Spleen (tissue), 11 donors: ENCODE measurements at regions not wholly inside any gene's neighbourhood (a gene's known extent, or its start where the extent isn't known, plus 50 kb on each side); places are given as distances from the start of the nearest gene placed in this dataset.
"Not testable (repeated sequence)": the region's sequence is repeated elsewhere in the genome, so short reads cannot be mapped to it uniquely, and the experiment has no call there.

Source experiments
- DNase-seq: peaks from one replicate; pipeline ENCODE4 v3.0.0-alpha.2; 2020
- H3K27ac ChIP-seq, 8 donors: fragments of 200-600 bp; sonication (generic) in 7 of 8; 1 replicate in 4 of 8; 2 replicates in 4 of 8; pipeline versions ENCODE4 v1.5.0 to v1.8.0; 2016 to 2021; ENCODE audit warnings: inconsistent platforms in 4 of 8, mild to moderate bottlenecking in 4 of 8, moderate library complexity in 1 of 8
- H3K27me3 ChIP-seq, 7 donors: fragments of 200-600 bp; sonication (generic) in 6 of 7; replicated peaks in 1 of 7; 1 replicate in 4 of 7; 2 replicates in 3 of 7; pipeline versions ENCODE4 v1.5.0 to v1.8.0; 2016 to 2021; ENCODE audit warnings: inconsistent platforms in 3 of 7, mild to moderate bottlenecking in 1 of 7
- H3K36me3 ChIP-seq, 6 donors: fragments of 200-600 bp; sonication (generic) in 5 of 6; 1 replicate in 4 of 6; 2 replicates in 2 of 6; pipeline versions ENCODE4 v1.5.0 to v1.8.0; 2016 to 2021; ENCODE audit warnings: inconsistent platforms in 2 of 6
- H3K4me1 ChIP-seq, 6 donors: fragments of 200-600 bp; sonication (generic) in 5 of 6; 1 replicate in 3 of 6; 2 replicates in 3 of 6; pipeline versions ENCODE4 v1.5.0 to v1.8.0; 2016 to 2021; ENCODE audit warnings: inconsistent platforms in 3 of 6
- H3K4me3 ChIP-seq, 8 donors: fragments of 200-600 bp; sonication (generic) in 7 of 8; 1 replicate in 4 of 8; 2 replicates in 4 of 8; pipeline versions ENCODE4 v1.5.0 to v1.8.0; 2016 to 2021; ENCODE audit warnings: inconsistent platforms in 4 of 8, mild to moderate bottlenecking in 4 of 8, moderate library complexity in 2 of 8
- H3K9me3 ChIP-seq, 8 donors: fragments of 200-600 bp; sonication (generic) in 7 of 8; 1 replicate in 4 of 8; 2 replicates in 4 of 8; pipeline versions ENCODE4 v1.5.0 to v1.8.0; 2016 to 2021; ENCODE audit warnings: inconsistent platforms in 4 of 8
- CTCF ChIP-seq, 11 experiments: fragments of 200-600 bp in 7 of 11; fragments of 450-650 bp in 4 of 11; sonication (generic) in 4 of 11; IDR thresholded peaks in 8 of 11; conservative IDR thresholded peaks in 3 of 11; 1 replicate in 7 of 11; 2 replicates in 4 of 11; pipeline versions ENCODE4 v1.4.0 to v1.8.0; 2016 to 2021; ENCODE audit warnings: antibody characterized with exemption in 11 of 11, inconsistent platforms in 4 of 11, mild to moderate bottlenecking in 1 of 11
- POLR2A ChIP-seq, 3 donors: fragments of 450-650 bp; IDR thresholded peaks; one replicate each; pipeline ENCODE4 v1.5.1; 2017; ENCODE audit warnings: antibody characterized with exemption in 3 of 3, mild to moderate bottlenecking in 1 of 3
- POLR2AphosphoS5 ChIP-seq, 3 donors: sonication (generic); formaldehyde crosslinking; IDR thresholded peaks; one replicate each; pipeline ENCODE4 v1.5.1; 2017; ENCODE audit warnings: antibody characterized with exemption in 3 of 3
- WGBS, 5 donors: extraction: QIAGEN DNeasy Blood & Tissue Kit in 3 of 5; methylation state at CpG; one replicate each; pipeline versions ENCODE4 v1.1.5 to v1.1.7; 2013 to 2018; 5-methylcytosine and 5-hydroxymethylcytosine counted together
- intact Hi-C: fragments of 100-400 bp; cut with DNase I; formaldehyde crosslinking; loops from one replicate; pipeline ENCODE4 v1.15.0; 2023; ENCODE audit warnings: low total_unique reads
- donor health status: healthy with polysubstance abuse.
- donor health status: DM: no; HTN: no; CAD: no; lungs with moderate emphysema.
- donor health status: DM: no; HTN: no; CAD: no.
- donor health status: Bipolar disorder and iron deficiency.
- donor health status: healthy.
- donor health status: DM: no; HTN: no; CAD: no.
- donor health status: DM: yes; HTN: yes; CAD: no.

- no peaks in the 10 kb centered on the region for H3K36me3 ChIP-seq
- DNase-seq, result no peak
- H3K27ac ChIP-seq, result no peak overlapping the region
- no peak overlapping the region for H3K4me3 ChIP-seq
- intact Hi-C loops, result no loop called here
- no peaks in the 10 kb centered on the region for H3K4me1 ChIP-seq
- TF ChIP-seq POLR2AphosphoS5 (IDR thresholded peaks at IDR 0.05) (no peak), CTCF (IDR thresholded peaks at IDR 0.05 in 8 of 11, conservative IDR thresholded peaks at IDR 0.05 in 3 of 11) (no peak), POLR2A (IDR thresholded peaks at IDR 0.05) (no peak)
- H3K27me3 ChIP-seq, result no peaks in the 10 kb centered on the region
- no peaks in the 10 kb centered on the region for H3K9me3 ChIP-seq
- 27 to 59% (median 50%) methylated on average over 1 of the region's 1 CpG for whole genome bisulfite sequencing, 5 donors
These were observed 118.3 kb upstream of the HEY2 start for GRCh38 chr6:125631165-125631564.

- H3K27ac ChIP-seq, H3K27me3 ChIP-seq, H3K36me3 ChIP-seq, DNase-seq, H3K4me1 ChIP-seq, H3K4me3 ChIP-seq, H3K9me3 ChIP-seq, intact Hi-C loops: not testable (repeated sequence)
- WGBS, 5 donors, result 83 to 98% (median 88%) methylated on average over 2 of the region's 2 CpGs
These were observed 113.4 kb upstream of the HEY2 start for GRCh38 chr6:125636011-125636410.

- no peaks in the 10 kb centered on the region for H3K4me1 ChIP-seq
- no peaks in the 10 kb centered on the region for H3K27me3 ChIP-seq
- no peaks in the 10 kb centered on the region for H3K36me3 ChIP-seq
- no peak overlapping the region for H3K4me3 ChIP-seq
- intact Hi-C loops, result no loop called here
- H3K9me3 ChIP-seq, result no peaks in the 10 kb centered on the region
- no peak for TF ChIP-seq POLR2AphosphoS5 (IDR thresholded peaks at IDR 0.05)
- no peak for TF ChIP-seq CTCF (IDR thresholded peaks at IDR 0.05 in 8 of 11, conservative IDR thresholded peaks at IDR 0.05 in 3 of 11)
- TF ChIP-seq POLR2A (IDR thresholded peaks at IDR 0.05), result no peak
- no peak overlapping the region for H3K27ac ChIP-seq
- WGBS, 5 donors, result 92 to 100% (median 100%) methylated on average over 1 of the region's 1 CpG
- DNase-seq, result no peak
These were observed 112.8 kb upstream of the HEY2 start for GRCh38 chr6:125636671-125637070.

- H3K36me3 ChIP-seq, result no peaks in the 10 kb centered on the region
- no peaks in the 10 kb centered on the region for H3K27me3 ChIP-seq
- no peak overlapping the region for H3K27ac ChIP-seq
- no peak for DNase-seq
- no peaks in the 10 kb centered on the region for H3K9me3 ChIP-seq
- no peaks in the 10 kb centered on the region for H3K4me1 ChIP-seq
- intact Hi-C loops, result no loop called here
- TF ChIP-seq POLR2A (IDR thresholded peaks at IDR 0.05) (no peak), CTCF (IDR thresholded peaks at IDR 0.05 in 8 of 11, conservative IDR thresholded peaks at IDR 0.05 in 3 of 11) (no peak), POLR2AphosphoS5 (IDR thresholded peaks at IDR 0.05) (no peak)
- no peak overlapping the region for H3K4me3 ChIP-seq
- WGBS, 5 donors, result 65 to 90% (median 83%) methylated on average over 2 of the region's 2 CpGs
These were observed 112.2 kb upstream of the HEY2 start for GRCh38 chr6:125637207-125637606.

GRCh38 chr6:125639466-125640020 lies 109.9 kb upstream of the HEY2 start:
- Histone ChIP-seq H3K27ac (no peak overlapping the region), H3K36me3 (no peaks in the 10 kb centered on the region), H3K4me1 (no peaks in the 10 kb centered on the region), H3K9me3 (no peaks in the 10 kb centered on the region), H3K4me3 (no peak overlapping the region), H3K27me3 (no peaks in the 10 kb centered on the region)
- no peak for DNase-seq
- TF ChIP-seq POLR2AphosphoS5 (IDR thresholded peaks at IDR 0.05), result no peak
- TF ChIP-seq POLR2A (IDR thresholded peaks at IDR 0.05), result no peak
- TF ChIP-seq CTCF (IDR thresholded peaks at IDR 0.05 in 8 of 11, conservative IDR thresholded peaks at IDR 0.05 in 3 of 11), result no peak
- intact Hi-C loops, result no loop called here
- 42 to 62% (median 49%) methylated on average over 3 of the region's 3 CpGs for WGBS, 5 donors
